ENCODE measurements at regions not wholly inside any gene's neighbourhood (a gene's known extent, or its start where the extent isn't known, plus 50 kb on each side); places are given as distances from the start of the nearest gene placed in this dataset.

- TF ChIP-seq IRF3 (IDR thresholded peaks at IDR 0.05) (no peak), POLR2A (IDR thresholded peaks at IDR 0.05; ENCODE audit: low read depth, low read length) (no peak), MTA3 (IDR thresholded peaks at IDR 0.05; ENCODE audit: borderline replicate concordance, low read length) (no peak), CBX3 (IDR thresholded peaks at IDR 0.05; ENCODE audit: borderline replicate concordance, low read depth) (no peak)
Measured at GRCh38 chr9:30120666-30121065, 2263.8 kb upstream of the ACO1 start (continued).

GRCh38 chr9:30121611-30122010 lies 2262.8 kb upstream of the ACO1 start:
- FAIRE-seq = no peak
- BruUV-seq (replicated peaks) = no TSS peak
- ChIA-PET RAD21 (ENCODE audit: unreplicated experiment) (no interaction called here), SMC1A (ENCODE audit: uncharacterized antibody, unreplicated experiment) (no interaction called here), CTCF (no interaction called here), POLR2A (no interaction called here)
- Histone ChIP-seq H3K36me3 (ENCODE audit: control insufficient read depth in 2 of 2, insufficient read depth in 2 of 2, low read length in 1 of 2) (no peaks in the 10 kb centered on the region), H3K9me3 (replicated peaks; ENCODE audit: control insufficient read depth, insufficient read depth, low read length) (no peaks in the 10 kb centered on the region), H3K4me3 (no peak overlapping the region), H3K9ac (ENCODE audit: control insufficient read depth, insufficient read depth, low read length) (no peak overlapping the region), H3K4me2 (ENCODE audit: control insufficient read depth, insufficient read depth) (no peak overlapping the region), H3K27ac (ENCODE audit: control insufficient read depth, insufficient read depth) (no peak overlapping the region), H3K4me1 (ENCODE audit: control insufficient read depth, insufficient read depth, low read length) (no peaks in the 10 kb centered on the region), H3K79me2 (ENCODE audit: control insufficient read depth, insufficient read depth, low read length) (no peaks in the 10 kb centered on the region), H2AFZ (ENCODE audit: control insufficient read depth, low read depth, low read length) (no peak overlapping the region), H4K20me1 (ENCODE audit: control insufficient read depth, insufficient read depth) (no peaks in the 10 kb centered on the region), H3K27me3 (replicated peaks in 1 of 2; ENCODE audit: control insufficient read depth in 2 of 2, insufficient read depth in 2 of 2, low read length in 1 of 2) (no peaks in the 10 kb centered on the region)
- intact Hi-C loops (cut with micrococcal nuclease; ENCODE audit: unreplicated experiment) = no loop called here
- no peak for DNase-seq (ENCODE audit: low read depth, low spot score)
- WGBS (ENCODE audit: insufficient coverage, insufficient replicate concordance, low lambda C conversion rate, missing lambda C conversion rate) = 13% methylated on average over 4 of the region's 4 CpGs
- in situ Hi-C loops (cut with MboI) = no loop called here
- ATAC-seq = no peak
- TF ChIP-seq SIN3A (IDR thresholded peaks at IDR 0.05; ENCODE audit: low read depth, low read length) (no peak), ZBTB11 (CRISPR knock-in tag; IDR thresholded peaks at IDR 0.05) (no peak), IRF4 (IDR thresholded peaks at IDR 0.05; ENCODE audit: low read depth, low read length) (no peak), BRCA1 (IDR thresholded peaks at IDR 0.05; ENCODE audit: low read depth, low read length) (no peak), HDAC6 (IDR thresholded peaks at IDR 0.05; ENCODE audit: unreplicated experiment) (no peak), TCF7 (IDR thresholded peaks at IDR 0.05; ENCODE audit: borderline replicate concordance) (no peak), PRDM15 (CRISPR knock-in tag; IDR thresholded peaks at IDR 0.05) (no peak)
